Osteocyte (in vitro differentiated cells): ENCODE measurements at regions not wholly inside any gene's neighbourhood (a gene's known extent, or its start where the extent isn't known, plus 50 kb on each side); places are given as distances from the start of the nearest gene placed in this dataset.

Experiments
- DNase-seq: peaks from one replicate; pipeline ENCODE4 v3.0.0; 2021; ENCODE audit warnings: mixed read lengths; ENCODE audit not compliant: unreplicated experiment; ENCODE audit errors: extremely low spot score
- H3K27ac Mint-ChIP-seq: one replicate; pipeline ENCODE4 v1.8.0; 2021; ENCODE audit warnings: mild to moderate bottlenecking, mixed read lengths; ENCODE audit not compliant: unreplicated experiment
- H3K27me3 Mint-ChIP-seq: one replicate; pipeline ENCODE4 v1.8.0; 2021; ENCODE audit warnings: mixed read lengths; ENCODE audit not compliant: unreplicated experiment
- H3K36me3 Mint-ChIP-seq: one replicate; pipeline ENCODE4 v1.8.0; 2021; ENCODE audit warnings: mixed read lengths; ENCODE audit not compliant: unreplicated experiment
- H3K4me1 Mint-ChIP-seq: one replicate; pipeline ENCODE4 v1.8.0; 2021; ENCODE audit warnings: mixed read lengths; ENCODE audit not compliant: unreplicated experiment
- H3K4me3 Mint-ChIP-seq: one replicate; pipeline ENCODE4 v1.8.0; 2021; ENCODE audit warnings: mild to moderate bottlenecking, moderate library complexity, mixed read lengths; ENCODE audit not compliant: unreplicated experiment
- H3K9me3 Mint-ChIP-seq: one replicate; pipeline ENCODE4 v1.8.0; 2021; ENCODE audit warnings: mixed read lengths; ENCODE audit not compliant: unreplicated experiment
- TF ChIP-seq, protein P1 (sequence below): fragments of 200-600 bp; sonication (generic); IDR thresholded peaks from 2 replicates; pipeline ENCODE4 v1.5.0; 2021; ENCODE audit warnings: antibody characterized with exemption, mild to moderate bottlenecking, moderate library complexity

DNA sequence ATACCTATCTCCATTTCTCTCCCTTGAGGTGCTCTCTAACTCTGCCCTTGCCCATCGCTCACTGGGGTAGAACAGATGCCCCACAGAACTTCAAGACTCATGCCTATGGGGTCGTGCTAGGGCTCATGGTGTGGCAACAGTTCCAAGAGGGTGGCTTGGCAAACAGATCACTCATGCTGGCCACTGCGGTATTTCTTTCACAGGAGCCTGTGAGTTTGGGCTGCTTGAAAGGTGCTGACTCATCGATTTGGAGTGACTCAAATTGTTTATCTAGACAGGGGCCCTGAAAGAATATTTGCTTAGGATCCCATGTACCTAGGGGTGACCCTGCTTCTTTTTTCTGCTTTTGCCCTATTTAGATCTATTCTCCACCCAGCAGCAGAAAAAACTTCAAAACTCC is 69.9 kb downstream of the IRX5 start:
- H3K27me3 Mint-ChIP-seq = peaks cover 10% of the 10 kb centered on the region
- H3K36me3 Mint-ChIP-seq = no peaks in the 10 kb centered on the region
- no peaks in the 10 kb centered on the region for H3K9me3 Mint-ChIP-seq
- no peak overlapping the region for H3K27ac Mint-ChIP-seq
- no peak overlapping the region for H3K4me3 Mint-ChIP-seq
- no peaks in the 10 kb centered on the region for H3K4me1 Mint-ChIP-seq
- TF ChIP-seq, protein P1, sequence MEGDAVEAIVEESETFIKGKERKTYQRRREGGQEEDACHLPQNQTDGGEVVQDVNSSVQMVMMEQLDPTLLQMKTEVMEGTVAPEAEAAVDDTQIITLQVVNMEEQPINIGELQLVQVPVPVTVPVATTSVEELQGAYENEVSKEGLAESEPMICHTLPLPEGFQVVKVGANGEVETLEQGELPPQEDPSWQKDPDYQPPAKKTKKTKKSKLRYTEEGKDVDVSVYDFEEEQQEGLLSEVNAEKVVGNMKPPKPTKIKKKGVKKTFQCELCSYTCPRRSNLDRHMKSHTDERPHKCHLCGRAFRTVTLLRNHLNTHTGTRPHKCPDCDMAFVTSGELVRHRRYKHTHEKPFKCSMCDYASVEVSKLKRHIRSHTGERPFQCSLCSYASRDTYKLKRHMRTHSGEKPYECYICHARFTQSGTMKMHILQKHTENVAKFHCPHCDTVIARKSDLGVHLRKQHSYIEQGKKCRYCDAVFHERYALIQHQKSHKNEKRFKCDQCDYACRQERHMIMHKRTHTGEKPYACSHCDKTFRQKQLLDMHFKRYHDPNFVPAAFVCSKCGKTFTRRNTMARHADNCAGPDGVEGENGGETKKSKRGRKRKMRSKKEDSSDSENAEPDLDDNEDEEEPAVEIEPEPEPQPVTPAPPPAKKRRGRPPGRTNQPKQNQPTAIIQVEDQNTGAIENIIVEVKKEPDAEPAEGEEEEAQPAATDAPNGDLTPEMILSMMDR = no peak
- DNase-seq = no peak

DNA sequence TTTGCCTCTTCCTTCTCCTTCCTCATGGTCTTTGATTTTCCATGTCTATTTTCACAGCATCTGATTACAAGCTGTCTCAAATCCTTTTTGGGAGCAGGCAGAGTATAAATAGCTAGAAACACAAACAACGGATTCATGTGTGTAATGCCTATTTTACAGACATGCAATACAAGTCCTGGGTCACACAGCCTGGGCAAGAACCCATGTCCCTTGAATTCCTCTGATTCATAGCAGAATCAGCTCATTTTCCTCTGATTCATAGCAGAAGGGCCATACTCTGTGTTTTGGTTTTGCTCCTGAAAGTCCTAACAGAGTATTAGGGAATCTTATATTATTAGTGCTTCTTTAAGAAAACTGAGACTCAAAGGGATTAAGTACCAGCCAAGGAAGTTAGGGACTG is 71.3 kb downstream of the IRX5 start:
- Mint-ChIP-seq H3K4me3 (no peak overlapping the region), H3K27ac (no peak overlapping the region), H3K9me3 (no peaks in the 10 kb centered on the region), H3K36me3 (no peaks in the 10 kb centered on the region), H3K27me3 (peaks cover 6% of the 10 kb centered on the region), H3K4me1 (no peaks in the 10 kb centered on the region)
- DNase-seq = no peak
- TF ChIP-seq, protein P1 = no peak

DNA sequence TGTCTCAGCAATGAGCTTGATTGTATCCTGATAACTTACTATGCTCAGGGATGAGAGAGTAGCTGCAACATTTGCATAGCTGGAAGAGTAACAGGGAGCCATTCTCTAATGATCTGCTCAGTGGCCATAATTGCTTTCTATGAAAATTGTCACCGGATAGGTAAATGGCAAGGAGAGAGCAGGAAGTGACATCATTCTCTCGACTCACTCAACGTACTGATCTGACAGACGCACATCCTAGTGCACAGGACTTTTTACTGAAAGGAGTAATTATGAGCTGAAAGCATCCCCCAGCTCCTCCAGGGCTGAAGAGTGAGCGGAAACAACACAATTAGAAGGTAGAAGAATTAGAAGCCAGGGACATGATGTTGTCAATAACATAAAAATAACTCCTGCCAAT is 71.8 kb downstream of the IRX5 start:
- Mint-ChIP-seq H3K4me3 (no peak overlapping the region), H3K36me3 (no peaks in the 10 kb centered on the region), H3K27me3 (peaks cover 2% of the 10 kb centered on the region), H3K27ac (no peak overlapping the region), H3K4me1 (no peaks in the 10 kb centered on the region), H3K9me3 (no peaks in the 10 kb centered on the region)
- no peak for DNase-seq
- TF ChIP-seq, protein P1 = no peak

- Mint-ChIP-seq H3K4me1 (no peaks in the 10 kb centered on the region), H3K27me3 (no peaks in the 10 kb centered on the region)
Observed at GRCh38 chr16:55003306-55003705, 72.6 kb downstream of the IRX5 start.

GRCh38 chr16:55003916-55004315 is 73.3 kb downstream of the IRX5 start:
- Mint-ChIP-seq H3K27ac (no peak overlapping the region), H3K4me3 (no peak overlapping the region)
- TF ChIP-seq, protein P1 = no peak

More at GRCh38 chr16:55003306-55003705, 72.6 kb downstream of the IRX5 start:
- Mint-ChIP-seq H3K4me3 (no peak overlapping the region), H3K36me3 (no peaks in the 10 kb centered on the region), H3K27ac (no peak overlapping the region), H3K9me3 (no peaks in the 10 kb centered on the region)
- no peak for DNase-seq
- TF ChIP-seq, protein P1 = no peak

More at GRCh38 chr16:55003916-55004315, 73.3 kb downstream of the IRX5 start:
- no peaks in the 10 kb centered on the region for H3K36me3 Mint-ChIP-seq
- H3K4me1 Mint-ChIP-seq = no peaks in the 10 kb centered on the region
- H3K27me3 Mint-ChIP-seq = no peaks in the 10 kb centered on the region
- H3K9me3 Mint-ChIP-seq = no peaks in the 10 kb centered on the region
- no peak for DNase-seq
